ENCODE measurements at regions not wholly inside any gene's neighbourhood (a gene's known extent, or its start where the extent isn't known, plus 50 kb on each side); places are given as distances from the start of the nearest gene placed in this dataset.

DNA sequence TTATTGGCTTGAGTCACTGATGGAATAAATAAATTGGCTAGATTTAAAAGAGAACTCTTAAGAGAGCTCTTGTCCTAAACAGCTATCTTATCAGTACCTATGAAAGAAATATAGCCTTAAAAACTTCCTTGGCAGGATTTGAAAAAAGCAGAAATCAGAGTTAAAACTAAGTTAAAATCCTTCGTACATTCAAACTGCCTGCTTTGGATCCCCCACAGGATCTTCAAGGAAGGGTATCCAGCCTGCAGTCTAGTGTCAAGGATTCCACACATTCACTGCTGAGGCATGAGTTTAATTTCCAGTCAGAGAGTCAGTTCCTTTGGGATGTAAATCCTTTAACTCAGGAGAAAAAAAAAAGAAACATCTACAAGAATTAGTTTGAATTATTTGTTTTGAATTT lies 242.9 kb upstream of the UBASH3B start:
- Histone ChIP-seq H3K9me3 (ENCODE audit: insufficient read depth, low read depth, low read length) (no peaks in the 10 kb centered on the region), H3K4me2 (ENCODE audit: low read length) (no peak overlapping the region), H3K4me1 (ENCODE audit: insufficient read depth, low read length) (no peaks in the 10 kb centered on the region), H3K79me2 (ENCODE audit: insufficient read depth, low read length) (no peaks in the 10 kb centered on the region), H3K9ac (ENCODE audit: low read length) (no peak overlapping the region), H2AFZ (ENCODE audit: low read depth, low read length) (no peak overlapping the region), H3K4me3 (ENCODE audit: insufficient read depth, low read depth, low read length) (no peak overlapping the region), H4K20me1 (ENCODE audit: insufficient read depth, low read length) (no peaks in the 10 kb centered on the region), H3K27me3 (ENCODE audit: insufficient read depth, low read length) (peaks cover 5% of the 10 kb centered on the region), H3K27ac (ENCODE audit: low read depth, low read length) (no peak overlapping the region), H3K36me3 (ENCODE audit: insufficient read depth, low read length) (no peaks in the 10 kb centered on the region)
- H3K27me3 Mint-ChIP-seq (ENCODE audit: low read depth, unreplicated experiment): peaks cover 11% of the 10 kb centered on the region
- TF ChIP-seq, protein P1, sequence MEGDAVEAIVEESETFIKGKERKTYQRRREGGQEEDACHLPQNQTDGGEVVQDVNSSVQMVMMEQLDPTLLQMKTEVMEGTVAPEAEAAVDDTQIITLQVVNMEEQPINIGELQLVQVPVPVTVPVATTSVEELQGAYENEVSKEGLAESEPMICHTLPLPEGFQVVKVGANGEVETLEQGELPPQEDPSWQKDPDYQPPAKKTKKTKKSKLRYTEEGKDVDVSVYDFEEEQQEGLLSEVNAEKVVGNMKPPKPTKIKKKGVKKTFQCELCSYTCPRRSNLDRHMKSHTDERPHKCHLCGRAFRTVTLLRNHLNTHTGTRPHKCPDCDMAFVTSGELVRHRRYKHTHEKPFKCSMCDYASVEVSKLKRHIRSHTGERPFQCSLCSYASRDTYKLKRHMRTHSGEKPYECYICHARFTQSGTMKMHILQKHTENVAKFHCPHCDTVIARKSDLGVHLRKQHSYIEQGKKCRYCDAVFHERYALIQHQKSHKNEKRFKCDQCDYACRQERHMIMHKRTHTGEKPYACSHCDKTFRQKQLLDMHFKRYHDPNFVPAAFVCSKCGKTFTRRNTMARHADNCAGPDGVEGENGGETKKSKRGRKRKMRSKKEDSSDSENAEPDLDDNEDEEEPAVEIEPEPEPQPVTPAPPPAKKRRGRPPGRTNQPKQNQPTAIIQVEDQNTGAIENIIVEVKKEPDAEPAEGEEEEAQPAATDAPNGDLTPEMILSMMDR (IDR thresholded peaks at IDR 0.05; ENCODE audit: insufficient read depth, low read depth, low read length): no peak
- no peak for TF ChIP-seq EZH2 (IDR thresholded peaks at IDR 0.05; ENCODE audit: insufficient read depth, low read length)
- no peak overlapping the region for H3K4me3 Mint-ChIP-seq (ENCODE audit: unreplicated experiment)
- FAIRE-seq: no peak
- H3K27ac Mint-ChIP-seq (ENCODE audit: unreplicated experiment): no peak overlapping the region
- no peaks in the 10 kb centered on the region for H3K4me1 Mint-ChIP-seq (ENCODE audit: low read depth, unreplicated experiment)
- no peak for DNase-seq (ENCODE audit: low read depth)
- no peaks in the 10 kb centered on the region for H3K36me3 Mint-ChIP-seq (ENCODE audit: low read depth, unreplicated experiment)
- no peaks in the 10 kb centered on the region for H3K9me3 Mint-ChIP-seq (ENCODE audit: unreplicated experiment)

GRCh38 chr11:122406466-122406865 lies 249.1 kb upstream of the UBASH3B start:
- Mint-ChIP-seq H3K27ac (ENCODE audit: unreplicated experiment) (peak overlapping the region; percentile 50), H3K36me3 (ENCODE audit: low read depth, unreplicated experiment) (no peaks in the 10 kb centered on the region), H3K4me1 (ENCODE audit: low read depth, unreplicated experiment) (no peaks in the 10 kb centered on the region), H3K9me3 (ENCODE audit: unreplicated experiment) (no peaks in the 10 kb centered on the region), H3K4me3 (ENCODE audit: unreplicated experiment) (no peak overlapping the region), H3K27me3 (ENCODE audit: low read depth, unreplicated experiment) (peaks cover 12% of the 10 kb centered on the region)
- H3K4me1 ChIP-seq (ENCODE audit: insufficient read depth, low read length): no peaks in the 10 kb centered on the region
- no peak overlapping the region for H3K27ac ChIP-seq (ENCODE audit: low read depth, low read length)
- no peak overlapping the region for H3K4me2 ChIP-seq (ENCODE audit: low read length)
- no peak overlapping the region for H3K4me3 ChIP-seq (ENCODE audit: insufficient read depth, low read depth, low read length)
- H3K79me2 ChIP-seq (ENCODE audit: insufficient read depth, low read length): no peaks in the 10 kb centered on the region
- no peak overlapping the region for H2AFZ ChIP-seq (ENCODE audit: low read depth, low read length)
- FAIRE-seq: no peak
- no peak for DNase-seq (ENCODE audit: low read depth)
- H3K9ac ChIP-seq (ENCODE audit: low read length): no peak overlapping the region
- no peaks in the 10 kb centered on the region for H3K36me3 ChIP-seq (ENCODE audit: insufficient read depth, low read length)
- peaks cover 3% of the 10 kb centered on the region for H3K27me3 ChIP-seq (ENCODE audit: insufficient read depth, low read length)
- no peaks in the 10 kb centered on the region for H4K20me1 ChIP-seq (ENCODE audit: insufficient read depth, low read length)
- H3K9me3 ChIP-seq (ENCODE audit: insufficient read depth, low read depth, low read length): no peaks in the 10 kb centered on the region
- TF ChIP-seq, protein P1 (IDR thresholded peaks at IDR 0.05; ENCODE audit: insufficient read depth, low read depth, low read length): no peak
- TF ChIP-seq EZH2 (IDR thresholded peaks at IDR 0.05; ENCODE audit: insufficient read depth, low read length): no peak

- no peaks in the 10 kb centered on the region for H3K9me3 Mint-ChIP-seq (ENCODE audit: unreplicated experiment)
- no peaks in the 10 kb centered on the region for H3K36me3 Mint-ChIP-seq (ENCODE audit: low read depth, unreplicated experiment)
- no peaks in the 10 kb centered on the region for H3K4me1 ChIP-seq (ENCODE audit: insufficient read depth, low read length)
- no peak overlapping the region for H2AFZ ChIP-seq (ENCODE audit: low read depth, low read length)
- H3K9me3 ChIP-seq (ENCODE audit: insufficient read depth, low read depth, low read length): no peaks in the 10 kb centered on the region
- H3K36me3 ChIP-seq (ENCODE audit: insufficient read depth, low read length): no peaks in the 10 kb centered on the region
- no peak overlapping the region for H3K4me3 Mint-ChIP-seq (ENCODE audit: unreplicated experiment)
- H3K27ac Mint-ChIP-seq (ENCODE audit: unreplicated experiment): no peak overlapping the region
- peaks cover 3% of the 10 kb centered on the region for H3K27me3 ChIP-seq (ENCODE audit: insufficient read depth, low read length)
- peaks cover 12% of the 10 kb centered on the region for H3K27me3 Mint-ChIP-seq (ENCODE audit: low read depth, unreplicated experiment)
- no peaks in the 10 kb centered on the region for H3K79me2 ChIP-seq (ENCODE audit: insufficient read depth, low read length)
- no peak overlapping the region for H3K27ac ChIP-seq (ENCODE audit: low read depth, low read length)
- DNase-seq (ENCODE audit: low read depth) (peak; percentile 51), FAIRE-seq (no peak)
- no peaks in the 10 kb centered on the region for H3K4me1 Mint-ChIP-seq (ENCODE audit: low read depth, unreplicated experiment)
- TF ChIP-seq EZH2 (IDR thresholded peaks at IDR 0.05; ENCODE audit: insufficient read depth, low read length): no peak
- TF ChIP-seq, protein P1 (IDR thresholded peaks at IDR 0.05; ENCODE audit: insufficient read depth, low read depth, low read length): no peak
- no peaks in the 10 kb centered on the region for H4K20me1 ChIP-seq (ENCODE audit: insufficient read depth, low read length)
- H3K9ac ChIP-seq (ENCODE audit: low read length): no peak overlapping the region
- H3K4me3 ChIP-seq (ENCODE audit: insufficient read depth, low read depth, low read length): no peak overlapping the region
- H3K4me2 ChIP-seq (ENCODE audit: low read length): no peak overlapping the region
These were observed 249.8 kb upstream of the UBASH3B start for GRCh38 chr11:122405547-122406341.

All from astrocyte (in vitro differentiated cells and primary cell).